Mesenchymal stem cell (in vitro differentiated cells and primary cell): ENCODE measurements at regions not wholly inside any gene's neighbourhood (a gene's known extent, or its start where the extent isn't known, plus 50 kb on each side); places are given as distances from the start of the nearest gene placed in this dataset.

Experiments used
- DNase-seq: peaks from one replicate; pipeline ENCODE4 v3.0.0-alpha.2; 2013
- H2AFZ ChIP-seq: one replicate; pipeline ENCODE4 v1.6.1; 2013; ENCODE audit warnings: low read depth, mild to moderate bottlenecking, control low read depth, inconsistent platforms, low read length, moderate library complexity
- H2AK5ac ChIP-seq: 2 replicates; pipeline ENCODE4 v1.6.1; 2013; ENCODE audit warnings: low read length, moderate library complexity, mild to moderate bottlenecking, inconsistent platforms; ENCODE audit not compliant: severe bottlenecking
- H2BK120ac ChIP-seq: one replicate; pipeline ENCODE4 v1.6.1; 2013; ENCODE audit warnings: low read depth, mild to moderate bottlenecking, inconsistent platforms, low read length, moderate library complexity
- H2BK12ac ChIP-seq, 2 experiments: one replicate each; pipeline ENCODE4 v1.6.1; 2013; ENCODE audit warnings: inconsistent platforms in 2 of 2, low read length in 2 of 2, mild to moderate bottlenecking in 2 of 2, moderate library complexity in 2 of 2, control low read depth in 1 of 2
- H2BK15ac ChIP-seq: one replicate; pipeline ENCODE4 v1.6.1; 2013; ENCODE audit warnings: mild to moderate bottlenecking, low read depth, inconsistent platforms; ENCODE audit not compliant: poor library complexity, severe bottlenecking
- H2BK5ac ChIP-seq: 2 replicates; pipeline ENCODE4 v1.6.1; 2013; ENCODE audit warnings: low read depth, mild to moderate bottlenecking, low read length, control low read depth, inconsistent platforms; ENCODE audit not compliant: poor library complexity, severe bottlenecking
- H3K14ac ChIP-seq, 2 experiments: one replicate each; pipeline ENCODE4 v1.6.1; 2013; ENCODE audit warnings: inconsistent platforms in 2 of 2, low read length in 2 of 2, control low read depth in 1 of 2, mild to moderate bottlenecking in 1 of 2, moderate library complexity in 1 of 2
- H3K18ac ChIP-seq, 2 experiments: one replicate each; pipeline ENCODE4 v1.6.1; 2013; ENCODE audit warnings: inconsistent platforms in 2 of 2, low read length in 2 of 2, control low read depth in 1 of 2, low read depth in 1 of 2, mild to moderate bottlenecking in 1 of 2
- H3K23ac ChIP-seq, 2 experiments: one replicate each; pipeline ENCODE4 v1.6.1; 2013; ENCODE audit warnings: inconsistent platforms in 2 of 2, low read length in 2 of 2, mild to moderate bottlenecking in 2 of 2, moderate library complexity in 2 of 2, control low read depth in 1 of 2
- H3K27ac ChIP-seq: 2 replicates; pipeline ENCODE4 v1.5.1; 2013; ENCODE audit warnings: mild to moderate bottlenecking, moderate library complexity, low read length, control low read depth, inconsistent platforms; ENCODE audit not compliant: poor library complexity, severe bottlenecking
- H3K27me3 ChIP-seq, 2 experiments: 2 replicates each; pipeline versions ENCODE4 v1.6.1 to v1.7.0; 2013; ENCODE audit warnings: low read length in 2 of 2, mild to moderate bottlenecking in 2 of 2, moderate library complexity in 2 of 2, control low read depth in 1 of 2, inconsistent platforms in 1 of 2; ENCODE audit not compliant: control insufficient read depth in 1 of 2, insufficient read depth in 1 of 2
- H3K36me3 ChIP-seq, 2 experiments: 2 replicates each; pipeline versions ENCODE4 v1.6.1 to v1.7.0; 2013; ENCODE audit warnings: low read length in 2 of 2, control low read depth in 1 of 2, inconsistent platforms in 1 of 2, low read depth in 1 of 2, mild to moderate bottlenecking in 1 of 2; ENCODE audit not compliant: insufficient read depth in 2 of 2, control insufficient read depth in 1 of 2
- H3K4ac ChIP-seq, 2 experiments: one replicate each; pipeline ENCODE4 v1.6.1; 2013; ENCODE audit warnings: inconsistent platforms in 2 of 2, low read length in 2 of 2, mild to moderate bottlenecking in 2 of 2, moderate library complexity in 2 of 2, control low read depth in 1 of 2, low read depth in 1 of 2
- H3K4me1 ChIP-seq: 2 replicates; pipeline ENCODE4 v1.6.1; 2013; ENCODE audit warnings: low read depth, low read length, control low read depth; ENCODE audit not compliant: control insufficient read depth, insufficient read depth
- H3K4me2 ChIP-seq: 2 replicates; pipeline ENCODE4 v1.6.1; 2013; ENCODE audit warnings: low read length, mild to moderate bottlenecking, inconsistent platforms; ENCODE audit not compliant: poor library complexity, severe bottlenecking
- H3K4me3 ChIP-seq, 2 experiments: 2 replicates each; pipeline versions ENCODE4 v1.5.1 to v1.7.0; 2013; ENCODE audit warnings: low read length in 2 of 2, mild to moderate bottlenecking in 2 of 2, control low read depth in 1 of 2, low read depth in 1 of 2; ENCODE audit not compliant: insufficient read depth in 1 of 2
- H3K79me1 ChIP-seq: replicated peaks from 2 replicates; pipeline ENCODE4 v1.6.1; 2013; ENCODE audit warnings: mild to moderate bottlenecking, control low read depth, low read length, inconsistent platforms; ENCODE audit not compliant: poor library complexity, severe bottlenecking
- H3K9ac ChIP-seq: 2 replicates; pipeline ENCODE4 v1.7.0; 2013; ENCODE audit warnings: mild to moderate bottlenecking, low read length, moderate library complexity
- H3K9me3 ChIP-seq: 2 replicates; pipeline ENCODE4 v1.7.0; 2013; ENCODE audit warnings: mild to moderate bottlenecking, low read length; ENCODE audit not compliant: control insufficient read depth
- H4K8ac ChIP-seq: one replicate; pipeline ENCODE4 v1.6.1; 2013; ENCODE audit warnings: inconsistent platforms, mild to moderate bottlenecking, low read length, moderate library complexity
- H4K91ac ChIP-seq: one replicate; pipeline ENCODE4 v1.6.1; 2013; ENCODE audit warnings: mild to moderate bottlenecking, low read length, inconsistent platforms
- WGBS: methylation state at CpG from one replicate; pipeline ENCODE4 v1.1.7; 2013; ENCODE audit warnings: mixed read lengths; 5-methylcytosine and 5-hydroxymethylcytosine counted together

GRCh38 chr2:215870986-215871385 lies 142.4 kb downstream of the MREG start:
- Histone ChIP-seq H3K4ac (no peak overlapping the region), H3K4me2 (no peak overlapping the region), H3K36me3 (no peaks in the 10 kb centered on the region), H3K9me3 (no peaks in the 10 kb centered on the region), H2BK5ac (no peak overlapping the region), H4K91ac (peak overlapping the region; percentile 70), H3K79me1 (no peaks in the 10 kb centered on the region), H3K4me3 (no peak overlapping the region), H3K18ac (peak overlapping the region; percentile 58 to 64), H3K4me1 (no peaks in the 10 kb centered on the region), H3K23ac (no peak overlapping the region), H3K14ac (no peak overlapping the region), H2AK5ac (no peak overlapping the region), H2BK15ac (no peak overlapping the region), H3K27me3 (no peaks in the 10 kb centered on the region), H3K27ac (no peak overlapping the region), H2BK12ac (peak overlapping the region; percentile 94 to 98), H4K8ac (peak overlapping the region; percentile 71), H2AFZ (no peak overlapping the region), H3K9ac (no peak overlapping the region), H2BK120ac (peak overlapping the region; percentile 57)
- 67% methylated on average over 1 of the region's 2 CpGs for WGBS
- no peak for DNase-seq

GRCh38 chr2:215870088-215870490 lies 143.3 kb downstream of the MREG start:
- DNase-seq, result peak; percentile 72
- no peak overlapping the region for H2AFZ ChIP-seq
- no peak overlapping the region for H3K4me2 ChIP-seq
- peak overlapping the region; percentile 80 for H4K91ac ChIP-seq
- no peaks in the 10 kb centered on the region for H3K36me3 ChIP-seq
- peak overlapping the region; percentile 62 for H2BK120ac ChIP-seq
- WGBS, result 77% methylated on average over 3 of the region's 3 CpGs
- H3K27me3 ChIP-seq, result no peaks in the 10 kb centered on the region
- peak overlapping the region; percentile 49 to 59 for H2BK12ac ChIP-seq
- H3K79me1 ChIP-seq, result no peaks in the 10 kb centered on the region
- peak overlapping the region; percentile 71 to 72 for H3K18ac ChIP-seq
- peak overlapping the region; percentile 1 to 53 for H3K4ac ChIP-seq
- H3K4me3 ChIP-seq, result no peak overlapping the region
- no peak overlapping the region for H2BK15ac ChIP-seq
- no peak overlapping the region for H3K23ac ChIP-seq
- H3K9ac ChIP-seq, result peak overlapping the region; percentile 65
- H3K27ac ChIP-seq, result no peak overlapping the region
- no peaks in the 10 kb centered on the region for H3K9me3 ChIP-seq
- peak overlapping the region; percentile 55 for H4K8ac ChIP-seq
- H2BK5ac ChIP-seq, result no peak overlapping the region
- H3K14ac ChIP-seq, result no peak overlapping the region
- H3K4me1 ChIP-seq, result no peaks in the 10 kb centered on the region
- no peak overlapping the region for H2AK5ac ChIP-seq

- H2AFZ ChIP-seq, result no peak overlapping the region
- no peak overlapping the region for H2BK15ac ChIP-seq
- H4K8ac ChIP-seq, result no peak overlapping the region
- H3K27me3 ChIP-seq, result no peaks in the 10 kb centered on the region
- H3K79me1 ChIP-seq, result no peaks in the 10 kb centered on the region
- no peak overlapping the region for H2AK5ac ChIP-seq
- H2BK12ac ChIP-seq, result no peak overlapping the region
- no peak overlapping the region for H4K91ac ChIP-seq
- no peak overlapping the region for H3K23ac ChIP-seq
- no peaks in the 10 kb centered on the region for H3K36me3 ChIP-seq
- no peak overlapping the region for H3K18ac ChIP-seq
- no peak for DNase-seq
- no peak overlapping the region for H3K14ac ChIP-seq
- H3K9ac ChIP-seq, result peak overlapping the region; percentile 65
- WGBS, result 98% methylated on average over 3 of the region's 4 CpGs
- no peak overlapping the region for H3K4ac ChIP-seq
- H2BK120ac ChIP-seq, result no peak overlapping the region
- no peak overlapping the region for H3K27ac ChIP-seq
- no peak overlapping the region for H2BK5ac ChIP-seq
- H3K9me3 ChIP-seq, result no peaks in the 10 kb centered on the region
- no peak overlapping the region for H3K4me2 ChIP-seq
- no peaks in the 10 kb centered on the region for H3K4me1 ChIP-seq
- H3K4me3 ChIP-seq, result no peak overlapping the region
These were observed 144.4 kb downstream of the MREG start for GRCh38 chr2:215868846-215869543.

GRCh38 chr2:215866606-215867005 lies 146.7 kb downstream of the MREG start:
- H3K79me1 ChIP-seq, result no peaks in the 10 kb centered on the region
- 21% methylated on average over 2 of the region's 2 CpGs for WGBS
- H3K14ac ChIP-seq, result no peak overlapping the region
- no peak overlapping the region for H2AFZ ChIP-seq
- H3K23ac ChIP-seq, result no peak overlapping the region
- no peak overlapping the region for H3K27ac ChIP-seq
- H3K18ac ChIP-seq, result no peak overlapping the region
- no peaks in the 10 kb centered on the region for H3K9me3 ChIP-seq
- no peaks in the 10 kb centered on the region for H3K36me3 ChIP-seq
- no peak overlapping the region for H2BK120ac ChIP-seq
- no peak overlapping the region for H2AK5ac ChIP-seq
- no peak overlapping the region for H3K4me3 ChIP-seq
- no peak overlapping the region for H4K8ac ChIP-seq
- H2BK12ac ChIP-seq, result no peak overlapping the region
- no peaks in the 10 kb centered on the region for H3K27me3 ChIP-seq
- H3K4me1 ChIP-seq, result no peaks in the 10 kb centered on the region
- H2BK5ac ChIP-seq, result no peak overlapping the region
- H3K4ac ChIP-seq, result no peak overlapping the region
- H2BK15ac ChIP-seq, result no peak overlapping the region
- DNase-seq, result no peak
- H4K91ac ChIP-seq, result no peak overlapping the region
- no peak overlapping the region for H3K4me2 ChIP-seq
- H3K9ac ChIP-seq, result no peak overlapping the region
